Thyroid gland (tissue), 4 donors: ENCODE measurements at regions not wholly inside any gene's neighbourhood (a gene's known extent, or its start where the extent isn't known, plus 50 kb on each side); places are given as distances from the start of the nearest gene placed in this dataset.

Experiments used
- CTCF ChIP-seq, 6 experiments: fragments of 200-600 bp in 3 of 6; fragments of 450-650 bp in 3 of 6; sonication (generic) in 3 of 6; IDR thresholded peaks; one replicate each; pipeline ENCODE4 v1.5.1; 2016 to 2019; ENCODE audit warnings: antibody characterized with exemption in 6 of 6, mild to moderate bottlenecking in 2 of 6, inconsistent platforms in 1 of 6, moderate library complexity in 1 of 6
- POLR2A ChIP-seq, 2 donors: fragments of 450-650 bp; IDR thresholded peaks; one replicate each; pipeline ENCODE4 v1.6.1; 2017; ENCODE audit warnings: antibody characterized with exemption in 2 of 2, mild to moderate bottlenecking in 2 of 2, moderate library complexity in 1 of 2

- TF ChIP-seq CTCF (IDR thresholded peaks at IDR 0.05) (no peak), POLR2A (IDR thresholded peaks at IDR 0.05) (no peak)
Observed at GRCh38 chr17:79532107-79532790, 78.6 kb downstream of the RBFOX3 start.
